GM18498 (cell line): ENCODE measurements at regions not wholly inside any gene's neighbourhood (a gene's known extent, or its start where the extent isn't known, plus 50 kb on each side); places are given as distances from the start of the nearest gene placed in this dataset.

ENCODE experiments used
- ATAC-seq: cut with Tn5 transposase; IDR thresholded peaks from one replicate; pipeline ENCODE4 v1.9.1; 2021; ENCODE audit warnings: mild to moderate bottlenecking, moderate library complexity; ENCODE audit not compliant: unreplicated experiment

- ATAC-seq, result no peak
Measured at GRCh38 chr2:150569761-150570160, 82.3 kb upstream of the RND3 start.

- ATAC-seq, result no peak
Measured at GRCh38 chr2:150567771-150568301, 80.4 kb upstream of the RND3 start.

GRCh38 chr2:150566289-150566688, 78.8 kb upstream of the RND3 start:
- ATAC-seq, result no peak

GRCh38 chr2:150561076-150561475, 73.6 kb upstream of the RND3 start:
- ATAC-seq, result peak; percentile 56

GRCh38 chr2:150557020-150557600, 69.6 kb upstream of the RND3 start:
- no peak for ATAC-seq

- no peak for ATAC-seq
Measured at GRCh38 chr2:150555611-150556356, 68.3 kb upstream of the RND3 start.

GRCh38 chr2:150554046-150554445, 66.6 kb upstream of the RND3 start:
- no peak for ATAC-seq

GRCh38 chr2:150552041-150552820, 64.8 kb upstream of the RND3 start:
- ATAC-seq, result no peak

- ATAC-seq, result no peak
Measured at GRCh38 chr2:150549381-150549780, 61.9 kb upstream of the RND3 start.

- no peak for ATAC-seq
Measured at GRCh38 chr2:150548527-150548926, 61.1 kb upstream of the RND3 start.

GRCh38 chr2:150545916-150546315, 58.4 kb upstream of the RND3 start:
- no peak for ATAC-seq

GRCh38 chr2:150544731-150545130, 57.3 kb upstream of the RND3 start:
- ATAC-seq, result no peak

- no peak for ATAC-seq
Measured at GRCh38 chr2:150542692-150543091, 55.2 kb upstream of the RND3 start.

GRCh38 chr2:150542172-150542571, 54.7 kb upstream of the RND3 start:
- ATAC-seq, result no peak

- no peak for ATAC-seq
Measured at GRCh38 chr2:150538651-150539201, 51.3 kb upstream of the RND3 start.
